HepG2 (cell line): ENCODE measurements at regions not wholly inside any gene's neighbourhood (a gene's known extent, or its start where the extent isn't known, plus 50 kb on each side); places are given as distances from the start of the nearest gene placed in this dataset.

Experiments
- ATAC-seq: fragments of 200-7000 bp; cut with Tn5 transposase; 3 replicates; pipeline ENCODE4 v1.9.1; 2020; ENCODE audit warnings: mild to moderate bottlenecking, moderate library complexity
- BruUV-seq: library from RNA; stranded (reverse); fragments of 400-500 nt; replicated peaks from 2 replicates; lab custom pipeline; 2021; lab: Mats Ljungman, UMichigan
- CTCF ChIA-PET: fragments of 300-600 bp; formaldehyde crosslinking; extraction: SDS; loops from one replicate; lab custom pipeline; 2021; ENCODE audit warnings: low total read pairs, inconsistent platforms, low intra/inter-chr PET ratio; lab: Yijun Ruan, JAX
- POLR2A ChIA-PET: fragments of 350-600 bp; sonication (Branson Sonifier 250); formaldehyde crosslinking; loops from one replicate; lab custom pipeline; 2020; ENCODE audit warnings: antibody characterized with exemption, inconsistent platforms; lab: Yijun Ruan, JAX
- DNase-seq: peaks from one replicate; pipeline ENCODE4 v3.0.0-alpha.2; 2015; ENCODE audit warnings: low spot score
- FAIRE-seq: peaks from 3 replicates; lab custom pipeline; 2011; peaks lifted over from hg19 to GRCh38; lab: Jason Lieb, UNC
- H2AFZ ChIP-seq: one replicate; pipeline ENCODE4 v1.6.1; 2011; ENCODE audit warnings: low read length, inconsistent platforms
- H3K27ac ChIP-seq: fragments of 300-600 bp; 3 replicates; pipeline ENCODE4 v1.8.0; 2011; ENCODE audit warnings: mixed run types, mild to moderate bottlenecking, mixed read lengths, low read length, inconsistent platforms; ENCODE audit not compliant: insufficient read depth; ENCODE audit errors: extremely low read length
- H3K27me3 ChIP-seq, 2 experiments: fragments of 200-600 bp in 1 of 2; 2 replicates in 1 of 2; 3 replicates in 1 of 2; pipeline versions ENCODE4 v1.6.0 to v1.8.0; 2011; ENCODE audit warnings: low read length in 2 of 2, mild to moderate bottlenecking in 2 of 2, moderate library complexity in 2 of 2, inconsistent platforms in 1 of 2; ENCODE audit not compliant: insufficient read depth in 2 of 2, control insufficient read depth in 1 of 2
- H3K36me3 ChIP-seq, 2 experiments: fragments of 200-600 bp in 1 of 2; replicated peaks in 1 of 2; 2 replicates in 1 of 2; 3 replicates in 1 of 2; pipeline versions ENCODE4 v1.5.1 to v1.8.0; 2011; ENCODE audit warnings: low read length in 2 of 2, inconsistent platforms in 1 of 2; ENCODE audit not compliant: insufficient read depth in 2 of 2, control insufficient read depth in 1 of 2
- H3K4me1 ChIP-seq: 2 replicates; pipeline ENCODE4 v1.5.1; 2012; ENCODE audit warnings: low read length, inconsistent platforms; ENCODE audit not compliant: insufficient read depth
- H3K4me2 ChIP-seq: 2 replicates; pipeline ENCODE4 v1.6.0; 2011; ENCODE audit warnings: low read depth, low read length, inconsistent platforms
- H3K4me3 ChIP-seq, 3 experiments: fragments of 200-600 bp in 1 of 3; sonication (generic), shearing (Covaris generic) in 1 of 3; replicated peaks in 1 of 3; 2 replicates each; pipeline ENCODE4 v1.5.1; 2011 to 2016; ENCODE audit warnings: low read length in 3 of 3, inconsistent platforms in 2 of 3, low read depth in 2 of 3, mild to moderate bottlenecking in 2 of 3, control low read depth in 1 of 3, mixed read lengths in 1 of 3; ENCODE audit not compliant: insufficient read depth in 1 of 3
- H3K79me2 ChIP-seq: one replicate; pipeline ENCODE4 v1.6.1; 2011; ENCODE audit warnings: low read length, inconsistent platforms; ENCODE audit not compliant: insufficient read depth
- H3K9ac ChIP-seq: 2 replicates; pipeline ENCODE4 v1.6.0; 2011; ENCODE audit warnings: mild to moderate bottlenecking, low read depth, low read length, inconsistent platforms; ENCODE audit not compliant: insufficient read depth
- H3K9me3 ChIP-seq: 2 replicates; pipeline ENCODE4 v1.5.1; 2012; ENCODE audit warnings: mild to moderate bottlenecking, low read length
- H4K20me1 ChIP-seq: 2 replicates; pipeline ENCODE4 v1.6.0; 2011; ENCODE audit warnings: inconsistent platforms, mild to moderate bottlenecking, low read length, moderate library complexity; ENCODE audit not compliant: insufficient read depth
- RBM39 ChIP-seq: fragments of 200-400 bp; formaldehyde crosslinking; IDR thresholded peaks from one replicate; pipeline ENCODE4 v1.6.1; 2018; ENCODE audit warnings: antibody characterized with exemption, mild to moderate bottlenecking, low read depth, low read length; ENCODE audit not compliant: poor library complexity, severe bottlenecking
- ZNF296 ChIP-seq: sonication (generic); formaldehyde crosslinking; conservative IDR thresholded peaks from 2 replicates; pipeline ENCODE4 v1.5.0; 2020; ENCODE audit warnings: mild to moderate bottlenecking, missing genetic modification reagents
- WGBS: methylation state at CpG from one replicate; pipeline ENCODE4 v1.1.6; 2017; ENCODE audit warnings: low lambda C conversion rate; 5-methylcytosine and 5-hydroxymethylcytosine counted together
- in situ Hi-C: cut with HindIII; loops from 2 replicates; pipeline ENCODE4 v1.10.0; 2017; ENCODE audit warnings: low pct_unique_long_range_greater_than_20kb; ENCODE audit not compliant: extremely low pct_ligation_motif_present
- intact Hi-C: fragments of 100-400 bp; cut with micrococcal nuclease; formaldehyde crosslinking; loops from one replicate; pipeline ENCODE4 v1.10.0; 2022; ENCODE audit not compliant: unreplicated experiment
- TF ChIP-seq, protein P1 (sequence below): sonication (generic); formaldehyde crosslinking; IDR thresholded peaks from 2 replicates; pipeline ENCODE4 v1.4.0; 2020; ENCODE audit warnings: mild to moderate bottlenecking, missing genetic modification reagents

DNA sequence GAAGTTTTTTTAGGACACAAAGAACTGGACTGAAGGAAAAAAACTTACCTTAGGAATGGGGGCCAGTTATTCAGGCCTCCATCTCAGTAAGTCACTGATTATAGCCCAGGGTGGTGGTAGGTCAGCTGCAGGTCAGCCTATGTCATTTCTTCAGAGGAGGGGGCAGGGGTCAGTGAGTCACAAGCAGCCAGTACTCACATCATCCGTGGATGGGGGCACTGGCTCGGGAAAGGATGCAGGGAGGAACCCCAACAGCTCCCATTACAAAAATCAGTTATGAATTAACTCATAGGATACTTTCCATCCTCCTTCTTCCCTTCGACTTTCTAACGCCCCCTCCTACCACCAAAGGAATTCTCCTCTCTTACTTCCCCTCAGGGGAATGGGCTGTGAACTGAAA lies 578.3 kb downstream of the PDCD6IP start:
- Histone ChIP-seq H3K4me3 (no peak overlapping the region), H3K4me2 (no peak overlapping the region), H3K36me3 (no peaks in the 10 kb centered on the region), H3K9me3 (no peaks in the 10 kb centered on the region; the same call in 1 of the 2 replicates), H3K27ac (no peak overlapping the region), H3K79me2 (no peaks in the 10 kb centered on the region), H3K9ac (no peak overlapping the region), H3K4me1 (no peaks in the 10 kb centered on the region), H2AFZ (no peak overlapping the region), H3K27me3 (no peaks in the 10 kb centered on the region), H4K20me1 (no peaks in the 10 kb centered on the region)
- BruUV-seq, result no TSS peak
- POLR2A ChIA-PET, result no interaction called here
- WGBS, result 2% methylated on average over 4 of the region's 4 CpGs
- ATAC-seq (no peak), DNase-seq (no peak), FAIRE-seq (no peak)
- intact Hi-C loops (no loop called here), in situ Hi-C loops (no loop called here)
- CTCF ChIA-PET, result no interaction called here
- no peak for TF ChIP-seq RBM39
- TF ChIP-seq ZNF296 (CRISPR knock-in tag), result no peak
- TF ChIP-seq, protein P1, sequence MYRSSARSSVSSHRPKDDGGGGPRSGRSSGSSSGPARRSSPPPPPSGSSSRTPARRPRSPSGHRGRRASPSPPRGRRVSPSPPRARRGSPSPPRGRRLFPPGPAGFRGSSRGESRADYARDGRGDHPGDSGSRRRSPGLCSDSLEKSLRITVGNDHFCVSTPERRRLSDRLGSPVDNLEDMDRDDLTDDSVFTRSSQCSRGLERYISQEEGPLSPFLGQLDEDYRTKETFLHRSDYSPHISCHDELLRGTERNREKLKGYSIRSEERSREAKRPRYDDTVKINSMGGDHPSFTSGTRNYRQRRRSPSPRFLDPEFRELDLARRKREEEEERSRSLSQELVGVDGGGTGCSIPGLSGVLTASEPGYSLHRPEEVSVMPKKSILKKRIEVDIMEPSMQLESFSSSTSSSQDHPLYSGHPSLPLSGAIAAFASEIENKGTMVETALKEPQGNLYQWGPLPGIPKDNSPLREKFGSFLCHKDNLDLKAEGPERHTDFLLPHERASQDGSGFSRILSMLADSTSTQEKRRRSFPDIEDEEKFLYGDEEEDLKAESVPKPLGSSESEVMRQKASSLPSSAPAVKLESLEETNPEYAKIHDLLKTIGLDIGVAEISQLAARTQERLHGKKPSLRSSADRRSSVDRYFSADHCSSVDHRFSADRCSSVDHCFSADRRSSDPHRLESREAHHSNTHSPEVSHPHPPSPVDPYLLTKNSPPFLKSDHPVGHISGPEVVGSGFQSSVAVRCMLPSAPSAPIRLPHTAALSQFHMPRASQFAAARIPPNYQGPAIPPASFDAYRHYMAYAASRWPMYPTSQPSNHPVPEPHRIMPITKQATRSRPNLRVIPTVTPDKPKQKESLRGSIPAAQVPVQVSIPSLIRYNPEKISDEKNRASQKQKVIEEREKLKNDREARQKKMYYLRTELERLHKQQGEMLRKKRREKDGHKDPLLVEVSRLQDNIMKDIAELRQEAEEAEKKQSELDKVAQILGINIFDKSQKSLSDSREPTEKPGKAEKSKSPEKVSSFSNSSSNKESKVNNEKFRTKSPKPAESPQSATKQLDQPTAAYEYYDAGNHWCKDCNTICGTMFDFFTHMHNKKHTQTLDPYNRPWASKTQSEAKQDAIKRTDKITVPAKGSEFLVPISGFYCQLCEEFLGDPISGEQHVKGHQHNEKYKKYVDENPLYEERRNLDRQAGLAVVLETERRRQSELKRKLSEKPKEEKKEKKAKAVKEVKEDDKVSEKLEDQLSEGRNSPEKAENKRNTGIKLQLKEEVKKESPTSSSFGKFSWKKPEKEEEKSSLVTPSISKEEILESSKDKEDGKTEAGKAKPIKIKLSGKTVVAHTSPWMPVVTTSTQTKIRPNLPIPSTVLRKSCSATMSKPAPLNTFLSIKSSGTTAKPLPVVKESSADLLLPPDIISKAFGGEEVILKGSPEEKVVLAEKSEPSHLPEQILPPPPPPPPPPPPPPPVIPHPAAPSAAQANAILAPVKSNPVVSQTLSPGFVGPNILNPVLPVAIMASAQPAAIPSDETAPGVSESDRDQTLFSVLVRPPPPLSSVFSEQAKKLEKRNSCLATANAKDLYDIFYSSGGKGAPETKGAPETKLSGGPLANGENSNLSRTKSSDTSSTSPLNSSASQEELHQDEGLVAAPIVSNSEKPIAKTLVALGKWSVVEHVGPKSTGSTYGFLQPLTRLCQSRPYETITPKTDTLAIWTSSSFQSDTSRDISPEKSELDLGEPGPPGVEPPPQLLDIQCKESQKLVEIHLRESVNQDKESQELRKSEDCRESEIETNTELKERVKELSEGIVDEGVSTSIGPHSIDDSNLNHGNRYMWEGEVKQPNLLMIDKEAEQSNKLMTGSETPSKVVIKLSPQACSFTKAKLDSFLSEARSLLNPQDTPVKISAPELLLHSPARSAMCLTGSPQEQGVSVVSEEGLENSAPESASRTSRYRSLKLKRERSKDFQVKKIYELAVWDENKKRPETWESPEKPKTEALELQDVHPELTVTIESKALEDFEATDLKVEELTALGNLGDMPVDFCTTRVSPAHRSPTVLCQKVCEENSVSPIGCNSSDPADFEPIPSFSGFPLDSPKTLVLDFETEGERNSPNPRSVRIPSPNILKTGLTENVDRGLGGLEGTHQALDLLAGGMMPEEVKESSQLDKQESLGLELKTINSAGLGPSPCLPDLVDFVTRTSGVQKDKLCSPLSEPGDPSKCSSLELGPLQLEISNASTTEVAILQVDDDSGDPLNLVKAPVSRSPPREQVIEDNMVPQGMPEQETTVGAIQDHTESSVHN (CRISPR knock-in tag), result no peak
